H1 (cell line): ENCODE measurements at regions not wholly inside any gene's neighbourhood (a gene's known extent, or its start where the extent isn't known, plus 50 kb on each side); places are given as distances from the start of the nearest gene placed in this dataset.

Experiments
- CTCF ChIA-PET: fragments of 300-600 bp; sonication (Branson Sonifier 250); formaldehyde crosslinking; loops from one replicate; lab custom pipeline; 2021; ENCODE audit not compliant: partially characterized antibody; lab: Charles Lee
- POLR2A ChIA-PET: fragments of 300-600 bp; sonication (Branson Sonifier 250); formaldehyde crosslinking; loops from one replicate; lab custom pipeline; 2021; ENCODE audit warnings: inconsistent platforms; ENCODE audit not compliant: partially characterized antibody; lab: Charles Lee
- DNase-seq, 2 experiments: peaks; one replicate each; pipeline versions ENCODE4 v3.0.0 to v3.0.0-alpha.2; 2010 to 2022; ENCODE audit warnings: low spot score in 2 of 2, low read depth in 1 of 2, mixed read lengths in 1 of 2
- FAIRE-seq: peaks from 2 replicates; lab custom pipeline; 2011; peaks lifted over from hg19 to GRCh38; lab: Jason Lieb, UNC
- H2AFZ ChIP-seq: 2 replicates; pipeline ENCODE4 v1.8.1; 2012; ENCODE audit warnings: low read length, inconsistent platforms
- H2AK5ac ChIP-seq: 2 replicates; pipeline ENCODE4 v1.6.1; 2013; ENCODE audit warnings: low read depth, low read length
- H2BK120ac ChIP-seq: replicated peaks from 2 replicates; pipeline ENCODE3; 2013; ENCODE audit warnings: low read depth, low read length, inconsistent platforms
- H2BK12ac ChIP-seq: 2 replicates; pipeline ENCODE4 v1.6.1; 2013; ENCODE audit warnings: low read depth, low read length
- H2BK15ac ChIP-seq: 2 replicates; pipeline ENCODE4 v1.6.1; 2013; ENCODE audit warnings: low read length
- H2BK20ac ChIP-seq: 2 replicates; pipeline ENCODE4 v1.6.1; 2013; ENCODE audit warnings: low read length
- H2BK5ac ChIP-seq: 2 replicates; pipeline ENCODE4 v1.6.1; 2013; ENCODE audit warnings: low read depth, low read length
- H3K14ac ChIP-seq: 2 replicates; pipeline ENCODE4 v1.6.1; 2013; ENCODE audit warnings: inconsistent platforms; ENCODE audit not compliant: insufficient read length
- H3K18ac ChIP-seq: 2 replicates; pipeline ENCODE4 v1.6.1; 2013; ENCODE audit warnings: low read length; ENCODE audit errors: extremely low read depth
- H3K23ac ChIP-seq: 2 replicates; pipeline ENCODE4 v1.6.1; 2013; ENCODE audit warnings: inconsistent platforms; ENCODE audit not compliant: insufficient read length
- H3K23me2 ChIP-seq: 2 replicates; pipeline ENCODE4 v1.6.1; 2013; ENCODE audit warnings: low read depth, low read length
- H3K27ac ChIP-seq: 2 replicates; pipeline ENCODE4 v1.6.1; 2011; ENCODE audit warnings: low read depth, low read length, inconsistent platforms
- H3K27me3 ChIP-seq, 4 experiments: replicated peaks in 1 of 4; 1 replicate in 1 of 4; 2 replicates in 3 of 4; pipeline versions ENCODE4 v1.6.1 to v1.8.1; 2011 to 2013; ENCODE audit warnings: low read length in 3 of 4, mild to moderate bottlenecking in 3 of 4, inconsistent platforms in 2 of 4, mixed read lengths in 2 of 4, moderate library complexity in 1 of 4; ENCODE audit not compliant: control insufficient read depth in 3 of 4, insufficient read depth in 3 of 4; ENCODE audit errors: extremely low read depth in 1 of 4
- H3K36me3 ChIP-seq, 4 experiments: 2 replicates each; pipeline versions ENCODE4 v1.6.1 to v1.8.1; 2011 to 2013; ENCODE audit warnings: mild to moderate bottlenecking in 4 of 4, low read length in 3 of 4, moderate library complexity in 2 of 4, control low read depth in 1 of 4, inconsistent platforms in 1 of 4; ENCODE audit not compliant: insufficient read depth in 4 of 4, control insufficient read depth in 2 of 4
- H3K4ac ChIP-seq: replicated peaks from 2 replicates; pipeline ENCODE3; 2013; ENCODE audit warnings: low read length, low read depth, mixed read lengths, inconsistent platforms; ENCODE audit not compliant: insufficient read length
- H3K4me1 ChIP-seq, 4 experiments: replicated peaks in 1 of 4; 1 replicate in 1 of 4; 2 replicates in 3 of 4; pipeline versions ENCODE4 v1.6.1 to v1.8.1; 2011 to 2013; ENCODE audit warnings: low read length in 3 of 4, inconsistent platforms in 2 of 4, mixed read lengths in 1 of 4; ENCODE audit not compliant: insufficient read depth in 4 of 4, control insufficient read depth in 3 of 4
- H3K4me2 ChIP-seq, 2 experiments: 2 replicates each; pipeline versions ENCODE4 v1.6.1 to v1.8.1; 2011 to 2013; ENCODE audit warnings: low read depth in 2 of 2, low read length in 2 of 2, control low read depth in 1 of 2, inconsistent platforms in 1 of 2, mild to moderate bottlenecking in 1 of 2; ENCODE audit not compliant: insufficient read depth in 1 of 2
- H3K4me3 ChIP-seq, 4 experiments: fragments of 200-600, 300-600 bp in 1 of 4; sonication (generic), shearing (Covaris generic), sonication (Bioruptor Twin) in 1 of 4; 2 replicates each; pipeline versions ENCODE4 v1.5.1 to v1.8.1; 2011 to 2016; ENCODE audit warnings: low read length in 4 of 4, low read depth in 3 of 4, control low read depth in 2 of 4, inconsistent platforms in 2 of 4, mild to moderate bottlenecking in 2 of 4, mixed read lengths in 1 of 4, moderate library complexity in 1 of 4; ENCODE audit not compliant: insufficient read depth in 2 of 4; ENCODE audit errors: extremely low read depth in 1 of 4
- H3K56ac ChIP-seq: replicated peaks from 2 replicates; pipeline ENCODE3; 2013; ENCODE audit warnings: low read depth, mild to moderate bottlenecking, mixed read lengths, low read length, inconsistent platforms; ENCODE audit not compliant: insufficient read length
- H3K79me1 ChIP-seq: 2 replicates; pipeline ENCODE4 v1.6.1; 2013; ENCODE audit warnings: low read depth, low read length, control low read depth
- H3K79me2 ChIP-seq, 2 experiments: 2 replicates each; pipeline versions ENCODE4 v1.6.1 to v1.8.1; 2012 to 2013; ENCODE audit warnings: low read length in 2 of 2, mild to moderate bottlenecking in 2 of 2, inconsistent platforms in 1 of 2; ENCODE audit not compliant: insufficient read depth in 2 of 2, control insufficient read depth in 1 of 2
- H3K9ac ChIP-seq, 4 experiments: replicated peaks in 1 of 4; 1 replicate in 1 of 4; 2 replicates in 3 of 4; pipeline versions ENCODE4 v1.6.1 to v1.8.1; 2011 to 2013; ENCODE audit warnings: low read depth in 3 of 4, low read length in 3 of 4, control low read depth in 2 of 4, mild to moderate bottlenecking in 2 of 4, moderate library complexity in 2 of 4, inconsistent platforms in 1 of 4; ENCODE audit errors: extremely low read depth in 1 of 4
- H3K9me3 ChIP-seq, 2 experiments: 2 replicates each; pipeline versions ENCODE4 v1.6.1 to v1.8.1; 2012 to 2013; ENCODE audit warnings: mild to moderate bottlenecking in 2 of 2, moderate library complexity in 2 of 2, control low read depth in 1 of 2, inconsistent platforms in 1 of 2, low read depth in 1 of 2, low read length in 1 of 2, mixed read lengths in 1 of 2; ENCODE audit not compliant: insufficient read depth in 2 of 2
- H4K20me1 ChIP-seq, 2 experiments: replicated peaks in 1 of 2; 2 replicates each; pipeline versions ENCODE3 to v1.8.1; 2011 to 2013; ENCODE audit warnings: inconsistent platforms in 2 of 2, low read length in 2 of 2, mild to moderate bottlenecking in 1 of 2; ENCODE audit not compliant: insufficient read depth in 2 of 2, control insufficient read depth in 1 of 2
- H4K5ac ChIP-seq: 2 replicates; pipeline ENCODE4 v1.6.1; 2013; ENCODE audit warnings: low read length, low read depth, mixed read lengths, inconsistent platforms; ENCODE audit not compliant: insufficient read length
- H4K8ac ChIP-seq: 2 replicates; pipeline ENCODE4 v1.8.0; 2013; ENCODE audit warnings: mild to moderate bottlenecking, moderate library complexity, low read length, inconsistent platforms; ENCODE audit not compliant: insufficient read depth; ENCODE audit errors: extremely low read depth
- H4K91ac ChIP-seq: replicated peaks from 2 replicates; pipeline ENCODE3; 2013; ENCODE audit warnings: low read length, mixed read lengths, inconsistent platforms; ENCODE audit not compliant: insufficient read length
- GABPA ChIP-seq: IDR thresholded peaks from 2 replicates; pipeline ENCODE4 v1.6.1; 2011; ENCODE audit warnings: mild to moderate bottlenecking, low read length, moderate library complexity, borderline replicate concordance; ENCODE audit not compliant: insufficient read depth
- HDAC2 ChIP-seq, 2 experiments: fragments of 300-600 bp in 1 of 2; sonication (generic) in 1 of 2; IDR thresholded peaks; 2 replicates each; pipeline ENCODE4 v1.6.1; 2011 to 2012; ENCODE audit warnings: low read depth in 2 of 2, low read length in 2 of 2, mild to moderate bottlenecking in 2 of 2, moderate library complexity in 2 of 2, borderline replicate concordance in 1 of 2, inconsistent platforms in 1 of 2
- HDAC6 ChIP-seq: IDR thresholded peaks from one replicate; pipeline ENCODE4 v1.7.1; 2012; ENCODE audit warnings: low read depth, mild to moderate bottlenecking, inconsistent platforms, low read length, moderate library complexity
- KDM1A ChIP-seq: fragments of 200-600, 300-600 bp; sonication (generic); IDR thresholded peaks from 2 replicates; pipeline ENCODE4 v1.7.1; 2016; ENCODE audit warnings: mild to moderate bottlenecking, low read length, borderline replicate concordance
- NRF1 ChIP-seq: IDR thresholded peaks from 2 replicates; pipeline ENCODE4 v1.6.1; 2011; ENCODE audit warnings: mild to moderate bottlenecking, low read depth, low read length, improper control_type of control experiment
- WGBS, 2 experiments: shearing (Covaris generic) in 1 of 2; methylation state at CpG; one replicate each; pipeline versions ENCODE4 v1.1.6 to v1.1.7; 2013 to 2015; ENCODE audit warnings: low lambda C conversion rate in 2 of 2, mixed read lengths in 2 of 2, inconsistent platforms in 1 of 2, low coverage in 1 of 2, missing lambda C conversion rate in 1 of 2; ENCODE audit not compliant: insufficient replicate concordance in 2 of 2, insufficient coverage in 1 of 2, insufficient read length in 1 of 2; ENCODE audit errors: extremely low coverage in 1 of 2, missing lambda C conversion rate in 1 of 2; 5-methylcytosine and 5-hydroxymethylcytosine counted together

- H2BK12ac ChIP-seq: no peak overlapping the region
- H2AK5ac ChIP-seq: no peak overlapping the region
- no peaks in the 10 kb centered on the region for H3K27me3 ChIP-seq
- H3K4ac ChIP-seq: no peak overlapping the region
- no peaks in the 10 kb centered on the region for H3K4me1 ChIP-seq
- no peaks in the 10 kb centered on the region for H3K23me2 ChIP-seq
- no peaks in the 10 kb centered on the region for H3K9me3 ChIP-seq
- no peak overlapping the region for H3K9ac ChIP-seq
- no peaks in the 10 kb centered on the region for H3K79me1 ChIP-seq
- H3K36me3 ChIP-seq: no peaks in the 10 kb centered on the region
- ChIA-PET CTCF (interaction anchor here (1.0 to 1.5 kb wide), 2 partner anchors 47 to 59 kb away, joined by 3 read pairs; no protein-coding TSS in a partner anchor), POLR2A (no interaction called here)
- H3K56ac ChIP-seq: no peak overlapping the region
- WGBS, 2 experiments: 73% methylated on average over 2 of the region's 2 CpGs; no CpG with 5 or more reads in 1 of the 2 experiments
- TF ChIP-seq HDAC2 (IDR thresholded peaks at IDR 0.05; ENCODE audit: borderline replicate concordance in 1 of 2, low read depth in 2 of 2, low read length in 2 of 2) (no peak), KDM1A (no peak), GABPA (no peak), NRF1 (no peak), HDAC6 (no peak)
- H2BK20ac ChIP-seq: no peak overlapping the region
- no peaks in the 10 kb centered on the region for H3K79me2 ChIP-seq
- H4K91ac ChIP-seq: no peak overlapping the region
- no peak overlapping the region for H2BK5ac ChIP-seq
- H2AFZ ChIP-seq: no peak overlapping the region; the same call in 1 of the 2 replicates
- no peak overlapping the region for H3K27ac ChIP-seq
- H3K4me3 ChIP-seq: no peak overlapping the region
- no peak overlapping the region for H3K18ac ChIP-seq
- H4K8ac ChIP-seq: no peak overlapping the region
- H3K14ac ChIP-seq: no peak overlapping the region
- no peak overlapping the region for H4K5ac ChIP-seq
- DNase-seq: no peak
- no peak overlapping the region for H2BK15ac ChIP-seq
- no peak overlapping the region for H3K23ac ChIP-seq
- FAIRE-seq: no peak
- no peak overlapping the region for H3K4me2 ChIP-seq
- no peak overlapping the region for H2BK120ac ChIP-seq
- no peaks in the 10 kb centered on the region for H4K20me1 ChIP-seq
Measured at GRCh38 chrX:124275182-124275894, 57.1 kb upstream of the TEX13D start.
